ENCODE measurements at regions not wholly inside any gene's neighbourhood (a gene's known extent, or its start where the extent isn't known, plus 50 kb on each side); places are given as distances from the start of the nearest gene placed in this dataset.

DNA sequence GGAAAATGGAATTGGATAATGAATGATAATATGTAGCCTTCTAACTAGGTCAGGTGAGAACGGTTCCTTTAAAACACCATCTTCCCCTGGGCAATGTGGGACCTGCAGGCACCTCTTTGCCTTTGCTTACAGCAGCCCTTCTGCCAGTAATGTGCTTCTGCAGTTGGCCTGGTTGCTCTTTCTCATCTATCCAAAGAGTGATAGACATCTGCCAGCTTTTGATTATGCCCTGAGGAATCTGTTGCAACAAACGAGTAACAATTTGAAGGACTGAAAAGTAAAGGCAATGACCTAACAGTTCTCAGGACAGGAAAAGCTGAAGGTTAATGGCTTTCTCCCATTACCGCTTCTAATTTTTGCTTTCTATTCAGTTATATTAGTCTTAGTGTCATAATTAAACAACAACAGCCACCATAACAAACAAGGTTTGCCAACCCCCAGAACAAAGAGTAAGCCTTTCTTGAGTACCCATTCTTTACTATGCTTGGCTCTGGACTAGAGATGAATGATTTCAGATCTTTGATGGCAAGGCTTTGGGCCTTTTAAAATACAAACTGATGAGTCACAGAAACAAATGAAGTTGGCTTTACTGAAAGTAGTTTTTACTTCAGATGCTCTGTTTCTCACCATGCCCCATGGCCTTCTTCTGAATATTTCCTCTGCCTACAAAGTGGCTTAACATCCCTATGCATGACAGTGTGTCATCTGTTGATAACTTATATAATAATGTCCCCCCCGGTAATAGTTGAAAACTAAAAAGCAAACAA lies 76.1 kb upstream of the KRR1 start:
- H3K36me3 ChIP-seq (ENCODE audit: control insufficient read depth, insufficient read depth, low read length), result no peaks in the 10 kb centered on the region
- H3K4me1 ChIP-seq (ENCODE audit: control insufficient read depth, insufficient read depth, low read length, poor library complexity, severe bottlenecking), result no peaks in the 10 kb centered on the region
- H3K4me3 ChIP-seq (ENCODE audit: insufficient read depth, low read depth, low read length, poor library complexity, severe bottlenecking), result no peak overlapping the region
- no peak overlapping the region for H3K27ac ChIP-seq (ENCODE audit: insufficient read depth, low read length, poor library complexity, severe bottlenecking)
- DNase-seq, result no peak
- no peaks in the 10 kb centered on the region for H3K27me3 ChIP-seq (replicated peaks; ENCODE audit: control insufficient read depth, insufficient read depth, low read length, poor library complexity, severe bottlenecking)
- H3K9me3 ChIP-seq (ENCODE audit: control insufficient read depth, low read length), result no peaks in the 10 kb centered on the region

- H3K27me3 ChIP-seq (replicated peaks; ENCODE audit: control insufficient read depth, insufficient read depth, low read length, poor library complexity, severe bottlenecking), result no peaks in the 10 kb centered on the region
- no peaks in the 10 kb centered on the region for H3K36me3 ChIP-seq (ENCODE audit: control insufficient read depth, insufficient read depth, low read length)
- H3K9me3 ChIP-seq (ENCODE audit: control insufficient read depth, low read length), result no peaks in the 10 kb centered on the region
- no peak overlapping the region for H3K27ac ChIP-seq (ENCODE audit: insufficient read depth, low read length, poor library complexity, severe bottlenecking)
- no peaks in the 10 kb centered on the region for H3K4me1 ChIP-seq (ENCODE audit: control insufficient read depth, insufficient read depth, low read length, poor library complexity, severe bottlenecking)
- no peak for DNase-seq
- no peak overlapping the region for H3K4me3 ChIP-seq (ENCODE audit: insufficient read depth, low read depth, low read length, poor library complexity, severe bottlenecking)
Measured at GRCh38 chr12:75585330-75585729, 73.9 kb upstream of the KRR1 start.

DNA sequence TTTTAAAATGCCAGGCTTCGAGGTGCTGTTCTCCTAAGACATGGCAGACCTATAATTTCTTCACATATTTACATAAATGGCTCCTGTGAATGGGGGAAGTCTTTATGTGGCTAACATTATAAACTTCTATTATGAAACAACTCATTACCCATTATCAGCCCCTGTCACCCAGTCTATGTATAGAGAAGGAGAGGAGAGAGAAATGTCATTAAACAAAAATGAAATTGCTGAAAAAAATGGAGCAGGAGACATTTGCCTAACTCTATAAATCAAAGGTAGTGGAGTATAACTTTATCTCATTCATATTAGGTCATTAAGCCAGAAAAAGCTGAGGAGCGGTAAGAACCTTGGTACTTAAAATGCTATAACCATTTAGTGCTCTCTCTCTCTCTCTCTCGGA lies 71.9 kb upstream of the KRR1 start:
- DNase-seq, result no peak
- H3K4me3 ChIP-seq (ENCODE audit: insufficient read depth, low read depth, low read length, poor library complexity, severe bottlenecking), result no peak overlapping the region
- H3K27ac ChIP-seq (ENCODE audit: insufficient read depth, low read length, poor library complexity, severe bottlenecking), result no peak overlapping the region
- H3K4me1 ChIP-seq (ENCODE audit: control insufficient read depth, insufficient read depth, low read length, poor library complexity, severe bottlenecking), result no peaks in the 10 kb centered on the region
- no peaks in the 10 kb centered on the region for H3K27me3 ChIP-seq (replicated peaks; ENCODE audit: control insufficient read depth, insufficient read depth, low read length, poor library complexity, severe bottlenecking)
- H3K36me3 ChIP-seq (ENCODE audit: control insufficient read depth, insufficient read depth, low read length), result no peaks in the 10 kb centered on the region
- H3K9me3 ChIP-seq (ENCODE audit: control insufficient read depth, low read length), result no peaks in the 10 kb centered on the region

- Histone ChIP-seq H3K27ac (ENCODE audit: insufficient read depth, low read length, poor library complexity, severe bottlenecking) (no peak overlapping the region), H3K9me3 (ENCODE audit: control insufficient read depth, low read length) (no peaks in the 10 kb centered on the region), H3K4me1 (ENCODE audit: control insufficient read depth, insufficient read depth, low read length, poor library complexity, severe bottlenecking) (no peaks in the 10 kb centered on the region), H3K27me3 (replicated peaks; ENCODE audit: control insufficient read depth, insufficient read depth, low read length, poor library complexity, severe bottlenecking) (no peaks in the 10 kb centered on the region), H3K4me3 (ENCODE audit: insufficient read depth, low read depth, low read length, poor library complexity, severe bottlenecking) (no peak overlapping the region), H3K36me3 (ENCODE audit: control insufficient read depth, insufficient read depth, low read length) (no peaks in the 10 kb centered on the region)
- DNase-seq, result no peak
Measured at GRCh38 chr12:75581515-75581914, 70.1 kb upstream of the KRR1 start.

DNA sequence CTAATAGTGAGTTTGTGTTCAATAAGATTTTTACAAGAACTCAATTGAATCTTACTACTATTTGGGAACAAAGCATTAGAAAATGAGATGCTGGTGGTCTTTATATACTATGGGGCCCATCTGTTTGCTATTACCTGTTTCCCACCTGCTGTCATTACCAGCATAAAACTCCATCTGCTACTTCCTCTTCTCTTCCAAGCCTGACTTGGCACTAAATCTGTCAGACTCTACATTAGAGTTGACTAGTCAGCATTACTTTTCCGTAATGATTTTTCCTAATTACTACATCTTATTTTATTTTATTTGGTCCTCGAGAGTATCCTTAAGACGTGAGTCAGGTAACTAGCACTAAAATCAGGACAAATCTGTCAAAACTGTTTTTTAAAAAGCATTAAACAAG lies 68.1 kb upstream of the KRR1 start:
- DNase-seq, result no peak
- Histone ChIP-seq H3K36me3 (ENCODE audit: control insufficient read depth, insufficient read depth, low read length) (no peaks in the 10 kb centered on the region), H3K27ac (ENCODE audit: insufficient read depth, low read length, poor library complexity, severe bottlenecking) (no peak overlapping the region), H3K9me3 (ENCODE audit: control insufficient read depth, low read length) (no peaks in the 10 kb centered on the region), H3K4me3 (ENCODE audit: insufficient read depth, low read depth, low read length, poor library complexity, severe bottlenecking) (no peak overlapping the region), H3K27me3 (replicated peaks; ENCODE audit: control insufficient read depth, insufficient read depth, low read length, poor library complexity, severe bottlenecking) (no peaks in the 10 kb centered on the region), H3K4me1 (ENCODE audit: control insufficient read depth, insufficient read depth, low read length, poor library complexity, severe bottlenecking) (no peaks in the 10 kb centered on the region)

DNA sequence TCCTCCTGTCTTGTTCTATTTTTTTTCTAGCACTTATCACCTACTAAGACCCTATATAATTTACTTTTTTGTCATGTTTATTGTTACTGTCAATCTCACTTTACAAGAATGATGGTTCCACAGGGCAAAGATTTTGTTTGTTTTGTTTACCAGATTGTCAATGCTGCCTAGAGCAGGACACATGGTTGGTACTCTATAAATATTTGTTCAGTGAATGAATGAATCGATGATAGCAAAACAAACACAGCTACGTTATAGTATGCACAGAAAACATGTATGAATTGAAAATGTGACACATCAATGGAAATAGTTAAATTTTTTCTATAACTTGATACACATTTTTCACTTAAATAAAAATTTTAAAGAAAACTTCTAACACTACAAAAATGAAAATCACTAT lies 67.1 kb upstream of the KRR1 start:
- Histone ChIP-seq H3K4me1 (ENCODE audit: control insufficient read depth, insufficient read depth, low read length, poor library complexity, severe bottlenecking) (no peaks in the 10 kb centered on the region), H3K27me3 (replicated peaks; ENCODE audit: control insufficient read depth, insufficient read depth, low read length, poor library complexity, severe bottlenecking) (no peaks in the 10 kb centered on the region), H3K9me3 (ENCODE audit: control insufficient read depth, low read length) (no peaks in the 10 kb centered on the region), H3K4me3 (ENCODE audit: insufficient read depth, low read depth, low read length, poor library complexity, severe bottlenecking) (no peak overlapping the region), H3K36me3 (ENCODE audit: control insufficient read depth, insufficient read depth, low read length) (no peaks in the 10 kb centered on the region), H3K27ac (ENCODE audit: insufficient read depth, low read length, poor library complexity, severe bottlenecking) (no peak overlapping the region)
- DNase-seq, result no peak

DNA sequence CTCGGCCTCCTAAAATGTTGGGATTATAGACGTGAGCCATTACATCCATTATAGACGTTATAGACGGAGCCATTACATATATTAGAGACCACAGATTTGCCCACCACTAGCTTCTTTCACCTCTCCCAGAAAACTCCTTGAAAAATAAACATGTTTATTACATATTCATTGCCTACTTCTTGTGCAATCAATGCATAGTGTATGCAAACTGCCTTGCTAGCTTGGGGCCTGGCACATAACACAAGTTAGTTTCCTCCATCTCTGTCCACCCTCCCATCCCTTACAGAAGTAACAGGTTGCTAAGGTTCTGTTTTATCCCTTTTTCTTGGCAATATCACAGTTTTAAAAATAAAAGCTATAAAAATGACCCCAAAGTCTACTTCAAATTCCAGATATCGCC lies 66.4 kb upstream of the KRR1 start:
- no peaks in the 10 kb centered on the region for H3K36me3 ChIP-seq (ENCODE audit: control insufficient read depth, insufficient read depth, low read length)
- no peaks in the 10 kb centered on the region for H3K4me1 ChIP-seq (ENCODE audit: control insufficient read depth, insufficient read depth, low read length, poor library complexity, severe bottlenecking)
- H3K9me3 ChIP-seq (ENCODE audit: control insufficient read depth, low read length), result no peaks in the 10 kb centered on the region
- no peak for DNase-seq
- no peak overlapping the region for H3K27ac ChIP-seq (ENCODE audit: insufficient read depth, low read length, poor library complexity, severe bottlenecking)
- no peaks in the 10 kb centered on the region for H3K27me3 ChIP-seq (replicated peaks; ENCODE audit: control insufficient read depth, insufficient read depth, low read length, poor library complexity, severe bottlenecking)
- H3K4me3 ChIP-seq (ENCODE audit: insufficient read depth, low read depth, low read length, poor library complexity, severe bottlenecking), result no peak overlapping the region

DNA sequence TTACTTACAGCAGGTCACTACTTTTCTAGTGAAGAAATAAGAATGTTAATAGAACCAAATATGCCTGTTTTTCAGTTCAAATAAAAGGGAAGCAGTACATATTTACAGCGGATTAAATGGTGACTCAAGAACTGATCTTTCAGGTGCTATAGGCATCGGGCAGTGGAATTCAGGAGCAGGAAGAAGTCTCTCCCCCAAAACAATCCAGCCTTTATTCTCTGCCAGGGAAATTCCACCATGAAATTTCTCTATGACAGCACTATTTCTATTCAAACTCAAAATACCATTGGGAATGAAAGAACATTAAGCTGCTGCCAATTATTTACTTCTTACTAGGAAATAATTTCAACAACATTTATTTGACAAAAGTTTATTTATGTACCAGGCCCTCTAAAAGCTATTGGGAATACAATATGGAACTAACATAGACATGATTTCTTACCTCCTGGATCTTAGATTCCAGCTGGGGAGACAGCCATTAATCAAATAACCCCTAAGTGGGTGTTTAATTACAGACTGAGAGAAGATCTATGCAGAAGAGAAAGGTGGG lies 60.3 kb upstream of the KRR1 start:
- DNase-seq, result no peak
- no peak overlapping the region for H3K27ac ChIP-seq (ENCODE audit: insufficient read depth, low read length, poor library complexity, severe bottlenecking)
- H3K4me3 ChIP-seq (ENCODE audit: insufficient read depth, low read depth, low read length, poor library complexity, severe bottlenecking), result no peak overlapping the region
- no peaks in the 10 kb centered on the region for H3K27me3 ChIP-seq (replicated peaks; ENCODE audit: control insufficient read depth, insufficient read depth, low read length, poor library complexity, severe bottlenecking)
- H3K4me1 ChIP-seq (ENCODE audit: control insufficient read depth, insufficient read depth, low read length, poor library complexity, severe bottlenecking), result no peaks in the 10 kb centered on the region
- H3K9me3 ChIP-seq (ENCODE audit: control insufficient read depth, low read length), result no peaks in the 10 kb centered on the region
- H3K36me3 ChIP-seq (ENCODE audit: control insufficient read depth, insufficient read depth, low read length), result no peaks in the 10 kb centered on the region

DNA sequence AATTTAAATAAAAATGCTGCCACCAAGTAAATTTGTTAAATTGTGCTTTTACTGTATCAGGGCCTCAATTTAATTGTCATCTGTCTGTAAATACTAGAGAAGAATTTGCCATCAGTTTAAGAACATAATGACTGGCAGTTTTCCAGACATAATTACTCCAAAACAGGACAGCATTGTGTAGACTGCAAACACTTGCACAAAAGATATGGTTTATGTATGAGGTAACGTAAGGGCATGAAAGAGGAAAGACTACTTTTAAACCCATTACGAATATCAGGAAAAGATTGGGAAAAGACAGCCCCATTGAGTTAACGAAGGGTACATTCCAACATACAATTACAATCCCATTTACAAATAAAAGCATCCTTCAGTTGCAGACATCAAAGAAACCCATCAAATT lies 59.8 kb upstream of the KRR1 start:
- Histone ChIP-seq H3K36me3 (ENCODE audit: control insufficient read depth, insufficient read depth, low read length) (no peaks in the 10 kb centered on the region), H3K27me3 (replicated peaks; ENCODE audit: control insufficient read depth, insufficient read depth, low read length, poor library complexity, severe bottlenecking) (no peaks in the 10 kb centered on the region), H3K4me3 (ENCODE audit: insufficient read depth, low read depth, low read length, poor library complexity, severe bottlenecking) (no peak overlapping the region), H3K27ac (ENCODE audit: insufficient read depth, low read length, poor library complexity, severe bottlenecking) (no peak overlapping the region), H3K4me1 (ENCODE audit: control insufficient read depth, insufficient read depth, low read length, poor library complexity, severe bottlenecking) (no peaks in the 10 kb centered on the region), H3K9me3 (ENCODE audit: control insufficient read depth, low read length) (no peaks in the 10 kb centered on the region)
- DNase-seq, result no peak

- H3K27me3 ChIP-seq (replicated peaks; ENCODE audit: control insufficient read depth, insufficient read depth, low read length, poor library complexity, severe bottlenecking), result no peaks in the 10 kb centered on the region
- no peaks in the 10 kb centered on the region for H3K4me1 ChIP-seq (ENCODE audit: control insufficient read depth, insufficient read depth, low read length, poor library complexity, severe bottlenecking)
- DNase-seq, result no peak
- H3K4me3 ChIP-seq (ENCODE audit: insufficient read depth, low read depth, low read length, poor library complexity, severe bottlenecking), result no peak overlapping the region
- no peaks in the 10 kb centered on the region for H3K36me3 ChIP-seq (ENCODE audit: control insufficient read depth, insufficient read depth, low read length)
- no peak overlapping the region for H3K27ac ChIP-seq (ENCODE audit: insufficient read depth, low read length, poor library complexity, severe bottlenecking)
- no peaks in the 10 kb centered on the region for H3K9me3 ChIP-seq (ENCODE audit: control insufficient read depth, low read length)
Measured at GRCh38 chr12:75568801-75569200, 57.4 kb upstream of the KRR1 start.

Measured in effector memory CD4-positive, alpha-beta T cell (primary cell).